ENCODE measurements at regions not wholly inside any gene's neighbourhood (a gene's known extent, or its start where the extent isn't known, plus 50 kb on each side); places are given as distances from the start of the nearest gene placed in this dataset.

GRCh38 chr4:148749403-148749802 lies 307.2 kb upstream of the NR3C2 start:
- DNase-seq: no peak
- intact Hi-C loops (cut with DNase I): no loop called here
- Histone ChIP-seq H3K4me3 (no peak overlapping the region), H3K4me1 (replicated peaks in 1 of 2) (no peaks in the 10 kb centered on the region), H3K36me3 (replicated peaks in 1 of 2) (no peaks in the 10 kb centered on the region), H3K27ac (no peak overlapping the region), H3K9me3 (replicated peaks in 1 of 3) (no peaks in the 10 kb centered on the region), H3K27me3 (no peaks in the 10 kb centered on the region)
- TF ChIP-seq CTCF (IDR thresholded peaks at IDR 0.05): no peak
- no peak for TF ChIP-seq POLR2A (IDR thresholded peaks at IDR 0.05)
- 73 to 85% (median 77%) methylated on average over 3 of the region's 3 CpGs for WGBS, 4 donors

GRCh38 chr4:148747721-148748268 lies 305.6 kb upstream of the NR3C2 start:
- Histone ChIP-seq H3K9me3 (replicated peaks in 1 of 3) (no peaks in the 10 kb centered on the region), H3K27ac (no peak overlapping the region), H3K36me3 (replicated peaks in 1 of 2) (no peaks in the 10 kb centered on the region), H3K27me3 (no peaks in the 10 kb centered on the region), H3K4me3 (no peak overlapping the region), H3K4me1 (replicated peaks in 1 of 2) (no peaks in the 10 kb centered on the region)
- TF ChIP-seq CTCF (IDR thresholded peaks at IDR 0.05): no peak
- no peak for TF ChIP-seq POLR2A (IDR thresholded peaks at IDR 0.05)
- WGBS, 4 donors: 35 to 69% (median 59%) methylated on average over 4 of the region's 4 CpGs
- DNase-seq: no peak
- intact Hi-C loops (cut with DNase I): no loop called here

- DNase-seq: no peak
- H3K27me3 ChIP-seq: no peaks in the 10 kb centered on the region
- H3K4me1 ChIP-seq (replicated peaks in 1 of 2): no peaks in the 10 kb centered on the region
- TF ChIP-seq CTCF (IDR thresholded peaks at IDR 0.05) (no peak), POLR2A (IDR thresholded peaks at IDR 0.05) (no peak)
- no peaks in the 10 kb centered on the region for H3K36me3 ChIP-seq (replicated peaks in 1 of 2)
- intact Hi-C loops (cut with DNase I): no loop called here
- WGBS, 4 donors: 45 to 75% (median 59%) methylated on average over 1 of the region's 1 CpG
- H3K27ac ChIP-seq: no peak overlapping the region
- no peaks in the 10 kb centered on the region for H3K9me3 ChIP-seq (replicated peaks in 1 of 3)
- H3K4me3 ChIP-seq: no peak overlapping the region
Observed at GRCh38 chr4:148740701-148741100, 298.5 kb upstream of the NR3C2 start.

- Histone ChIP-seq H3K4me3 (no peak overlapping the region), H3K9me3 (replicated peaks in 1 of 3) (no peaks in the 10 kb centered on the region), H3K36me3 (replicated peaks in 1 of 2) (no peaks in the 10 kb centered on the region), H3K27me3 (no peaks in the 10 kb centered on the region), H3K4me1 (replicated peaks in 1 of 2) (no peaks in the 10 kb centered on the region), H3K27ac (no peak overlapping the region)
- DNase-seq: no peak
- intact Hi-C loops (cut with DNase I): no loop called here
- TF ChIP-seq POLR2A (IDR thresholded peaks at IDR 0.05): no peak
- TF ChIP-seq CTCF (IDR thresholded peaks at IDR 0.05): no peak
- 44 to 52% (median 48%) methylated on average over 2 of the region's 2 CpGs for WGBS, 4 donors
Observed at GRCh38 chr4:148737061-148737770, 295.0 kb upstream of the NR3C2 start.
